PC-9 (cell line): ENCODE measurements at regions not wholly inside any gene's neighbourhood (a gene's known extent, or its start where the extent isn't known, plus 50 kb on each side); places are given as distances from the start of the nearest gene placed in this dataset.
A peak's percentile ranks its signal among the peaks of the same experiment; 100 is the strongest.

Experiments used
- BruUV-seq: library from RNA; stranded (reverse); fragments of 400-500 nt; replicated peaks from 2 replicates; lab custom pipeline; 2021; lab: Mats Ljungman, UMichigan
- CTCF ChIA-PET: fragments of 300-600 bp; sonication (Branson Sonifier 250); formaldehyde crosslinking; loops from one replicate; lab custom pipeline; 2022; ENCODE audit warnings: antibody characterized with exemption; lab: Charles Lee
- POLR2A ChIA-PET: fragments of 300-600 bp; sonication (Branson Sonifier 250); formaldehyde crosslinking; loops from one replicate; lab custom pipeline; 2022; ENCODE audit warnings: antibody characterized with exemption; ENCODE audit not compliant: unreplicated experiment; lab: Charles Lee
- DNase-seq, 2 experiments: peaks; one replicate each; pipeline versions ENCODE4 v3.0.0 to v3.0.0-alpha.2; 2015 to 2022; ENCODE audit warnings: mixed read lengths in 1 of 2
- H2AFZ ChIP-seq: fragments of 200-600 bp; sonication (generic); 2 replicates; pipeline ENCODE4 v1.8.1; 2017; ENCODE audit warnings: antibody characterized with exemption
- H3F3A ChIP-seq: fragments of 200-600 bp; sonication (generic); 2 replicates; pipeline ENCODE4 v1.8.1; 2017; ENCODE audit warnings: antibody characterized with exemption, mild to moderate bottlenecking, low read depth; ENCODE audit not compliant: insufficient read depth
- H3K27ac ChIP-seq: fragments of 200-600 bp; sonication (generic); 2 replicates; pipeline ENCODE4 v1.6.1; 2016; ENCODE audit warnings: mixed run types
- H3K27me3 ChIP-seq: fragments of 200-600 bp; sonication (generic); 2 replicates; pipeline ENCODE4 v1.6.1; 2016; ENCODE audit warnings: low read depth, mixed run types; ENCODE audit not compliant: insufficient read depth
- H3K36me3 ChIP-seq: fragments of 200-600 bp; sonication (generic); 2 replicates; pipeline ENCODE4 v1.6.1; 2016; ENCODE audit warnings: low read depth, mixed run types
- H3K4me1 ChIP-seq: fragments of 200-600 bp; sonication (generic); replicated peaks from 2 replicates; pipeline ENCODE4 v1.6.1; 2016; ENCODE audit warnings: mixed run types; ENCODE audit not compliant: insufficient read depth
- H3K4me2 ChIP-seq: fragments of 200-600 bp; sonication (generic); 2 replicates; pipeline ENCODE4 v1.6.1; 2017; ENCODE audit warnings: mixed run types
- H3K4me3 ChIP-seq: fragments of 200-600 bp; sonication (generic); 2 replicates; pipeline ENCODE4 v1.6.1; 2016; ENCODE audit warnings: mixed run types
- H3K79me2 ChIP-seq: fragments of 200-600 bp; sonication (generic); 2 replicates; pipeline ENCODE4 v1.6.1; 2017; ENCODE audit warnings: low read depth, mixed run types
- H3K9me2 ChIP-seq: fragments of 200-600 bp; sonication (generic); 2 replicates; pipeline ENCODE4 v1.8.1; 2017; ENCODE audit warnings: mild to moderate bottlenecking; ENCODE audit not compliant: insufficient read depth
- H3K9me3 ChIP-seq: fragments of 200-600 bp; sonication (generic); 2 replicates; pipeline ENCODE4 v1.8.1; 2016; ENCODE audit warnings: low read depth; ENCODE audit not compliant: insufficient read depth
- H4K20me1 ChIP-seq: fragments of 200-600 bp; sonication (generic); 2 replicates; pipeline ENCODE4 v1.8.1; 2017; ENCODE audit not compliant: insufficient read depth
- CTCF ChIP-seq: fragments of 200-600 bp; sonication (generic); conservative IDR thresholded peaks from 2 replicates; pipeline ENCODE4 v1.6.1; 2017; ENCODE audit warnings: mixed run types, antibody characterized with exemption, mild to moderate bottlenecking, moderate library complexity
- EZH2 ChIP-seq: fragments of 200-600 bp; sonication (generic); IDR thresholded peaks from 2 replicates; pipeline ENCODE4 v1.8.0; 2017; ENCODE audit warnings: antibody characterized with exemption, low read depth
- intact Hi-C: fragments of 100-400 bp; cut with micrococcal nuclease; formaldehyde crosslinking; loops from one replicate; pipeline ENCODE4 v1.10.0; 2022; ENCODE audit not compliant: unreplicated experiment

DNA sequence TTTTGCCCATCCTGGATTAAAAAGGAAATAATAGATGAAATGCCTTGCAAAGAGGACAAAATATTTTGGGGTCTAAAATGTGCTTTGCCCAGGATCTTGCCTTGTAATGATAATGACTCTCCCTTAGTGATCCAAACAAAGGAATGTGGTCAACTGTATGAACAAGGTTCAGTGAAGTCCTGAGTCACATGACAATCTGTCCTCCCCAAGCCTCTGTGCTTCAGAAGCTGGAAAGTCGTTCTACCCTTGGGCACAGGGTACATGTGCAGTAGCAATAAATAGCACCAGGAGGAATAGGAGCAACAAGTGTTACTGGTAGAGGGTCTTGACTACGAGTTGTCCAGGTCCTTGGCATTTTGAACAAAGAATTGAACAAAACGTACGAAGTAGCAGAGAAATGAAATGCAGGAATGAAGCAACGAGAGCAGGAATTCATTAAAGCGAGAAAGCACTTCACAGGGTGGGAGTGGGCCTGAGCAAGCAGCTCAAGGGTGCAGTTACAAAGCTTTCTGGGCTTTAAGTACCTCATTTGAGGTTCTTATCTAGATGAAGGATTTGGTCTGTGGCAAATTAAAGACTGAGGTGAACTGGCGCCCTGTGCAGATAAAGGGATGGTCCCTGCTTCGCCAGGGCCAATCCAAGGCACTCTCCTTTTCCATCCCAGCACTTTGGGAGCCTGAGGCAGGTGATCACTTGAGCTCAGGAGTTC, 65.8 kb downstream of the RESF1 start:
- H3K4me2 ChIP-seq = no peak overlapping the region
- BruUV-seq = no TSS peak
- H3F3A ChIP-seq = no peaks in the 10 kb centered on the region
- DNase-seq = no peak
- no peak overlapping the region for H3K4me3 ChIP-seq
- no peaks in the 10 kb centered on the region for H3K9me3 ChIP-seq
- no peaks in the 10 kb centered on the region for H3K4me1 ChIP-seq
- ChIA-PET CTCF (no interaction called here), POLR2A (no interaction called here)
- no peak overlapping the region for H3K27ac ChIP-seq
- H4K20me1 ChIP-seq = no peaks in the 10 kb centered on the region; the same call in 1 of the 2 replicates
- H3K79me2 ChIP-seq = no peaks in the 10 kb centered on the region
- H3K27me3 ChIP-seq = no peaks in the 10 kb centered on the region
- no peak for TF ChIP-seq EZH2
- no peak for TF ChIP-seq CTCF
- no peaks in the 10 kb centered on the region; the same call in 1 of the 2 replicates for H3K9me2 ChIP-seq
- no peaks in the 10 kb centered on the region for H3K36me3 ChIP-seq
- intact Hi-C loops = no loop called here
- peak overlapping the region; percentile 47; the same call in 1 of the 2 replicates for H2AFZ ChIP-seq

DNA sequence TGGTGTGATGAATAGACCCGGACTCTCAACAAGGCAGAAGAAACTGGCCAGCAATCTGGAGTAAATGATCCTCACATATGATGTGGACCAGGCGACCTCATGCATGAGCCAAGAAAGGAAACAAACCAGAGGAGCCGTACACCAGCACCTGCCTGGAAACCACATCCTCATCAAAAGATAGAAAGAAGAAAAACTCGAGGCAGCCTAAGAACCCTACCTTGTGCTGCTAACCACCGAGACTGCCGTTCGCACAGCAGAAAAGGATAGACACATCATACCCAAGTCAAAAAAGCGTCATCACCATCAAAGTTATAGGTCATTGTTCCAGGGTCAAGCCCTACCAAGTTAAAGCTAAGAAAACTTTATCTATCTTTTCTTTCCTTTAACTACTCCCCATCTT, 66.7 kb downstream of the RESF1 start:
- no peak overlapping the region for H3K4me3 ChIP-seq
- TF ChIP-seq CTCF (no peak), EZH2 (no peak)
- no peak for DNase-seq
- H3K79me2 ChIP-seq = no peaks in the 10 kb centered on the region
- no peaks in the 10 kb centered on the region for H3K9me3 ChIP-seq
- intact Hi-C loops = no loop called here
- BruUV-seq = no TSS peak
- CTCF ChIA-PET = no interaction called here
- H2AFZ ChIP-seq = no peak overlapping the region
- no peaks in the 10 kb centered on the region for H3K27me3 ChIP-seq
- POLR2A ChIA-PET = no interaction called here
- H3K4me1 ChIP-seq = no peaks in the 10 kb centered on the region
- no peaks in the 10 kb centered on the region for H3K36me3 ChIP-seq
- H3F3A ChIP-seq = no peaks in the 10 kb centered on the region
- H3K4me2 ChIP-seq = no peak overlapping the region
- no peaks in the 10 kb centered on the region; the same call in 1 of the 2 replicates for H3K9me2 ChIP-seq
- no peaks in the 10 kb centered on the region; the same call in 1 of the 2 replicates for H4K20me1 ChIP-seq
- H3K27ac ChIP-seq = no peak overlapping the region

DNA sequence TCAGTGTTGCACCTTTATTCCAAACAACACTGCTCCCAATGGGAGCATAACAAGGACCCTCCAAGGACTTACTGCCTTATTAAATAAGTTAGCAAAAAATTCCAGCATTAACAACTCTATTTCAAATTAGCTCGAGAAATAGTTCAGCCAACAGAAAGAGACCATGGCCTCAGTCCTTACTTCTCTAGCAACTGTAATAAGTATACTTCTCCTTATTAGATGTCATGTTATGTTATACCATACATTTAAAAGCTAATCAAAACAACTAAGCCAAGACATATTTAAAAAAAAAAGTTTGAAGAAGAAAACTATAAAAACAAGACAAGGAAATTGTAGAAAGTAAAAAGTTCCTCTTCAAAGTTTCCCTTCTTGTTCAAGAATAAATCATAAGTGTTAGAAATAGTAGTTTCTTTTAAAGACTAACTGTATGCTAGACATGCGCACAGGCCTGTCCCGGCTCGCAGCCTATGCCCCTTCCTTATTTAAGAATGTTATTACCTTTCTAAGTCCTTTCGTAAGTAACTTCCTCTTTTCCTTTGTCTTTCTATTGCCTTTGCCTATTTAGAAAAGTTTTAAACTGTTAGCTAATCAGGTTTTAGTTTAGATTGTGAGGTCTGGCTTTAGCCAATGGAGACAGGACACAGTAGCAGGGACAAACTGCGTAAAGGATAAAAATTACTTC, 68.6 kb downstream of the RESF1 start:
- no peaks in the 10 kb centered on the region for H3F3A ChIP-seq
- BruUV-seq = no TSS peak
- no peak for DNase-seq
- H3K27me3 ChIP-seq = no peaks in the 10 kb centered on the region; the same call in 1 of the 2 replicates
- H3K36me3 ChIP-seq = no peaks in the 10 kb centered on the region
- intact Hi-C loops = no loop called here
- CTCF ChIA-PET = interaction anchor here (0.6 kb wide), 1 partner anchor 34 kb away, joined by 5 read pairs; no protein-coding TSS in a partner anchor
- POLR2A ChIA-PET = interaction anchor here (0.7 kb wide), 2 partner anchors 10 to 22 kb away, joined by 8 to 9 read pairs; no protein-coding TSS in a partner anchor
- no peaks in the 10 kb centered on the region for H3K79me2 ChIP-seq
- H3K9me2 ChIP-seq = no peaks in the 10 kb centered on the region
- no peaks in the 10 kb centered on the region for H3K4me1 ChIP-seq
- no peak overlapping the region for H2AFZ ChIP-seq
- no peaks in the 10 kb centered on the region for H3K9me3 ChIP-seq
- H4K20me1 ChIP-seq = no peaks in the 10 kb centered on the region; the same call in 1 of the 2 replicates
- no peak overlapping the region for H3K27ac ChIP-seq
- H3K4me3 ChIP-seq = no peak overlapping the region
- TF ChIP-seq EZH2 (no peak), CTCF (no peak)
- H3K4me2 ChIP-seq = no peak overlapping the region
